HG02840 (cell line): ENCODE measurements at regions not wholly inside any gene's neighbourhood (a gene's known extent, or its start where the extent isn't known, plus 50 kb on each side); places are given as distances from the start of the nearest gene placed in this dataset.
A peak's percentile ranks its signal among the peaks of the same experiment; 100 is the strongest.
"Not testable (repeated sequence)": the region's sequence is repeated elsewhere in the genome, so short reads cannot be mapped to it uniquely, and the experiment has no call there.

Experiments used
- ATAC-seq: cut with Tn5 transposase; IDR thresholded peaks from one replicate; pipeline ENCODE4 v1.9.1; 2021; ENCODE audit warnings: mild to moderate bottlenecking, moderate library complexity, moderate number of reproducible peaks; ENCODE audit not compliant: unreplicated experiment, low FRiP score

DNA sequence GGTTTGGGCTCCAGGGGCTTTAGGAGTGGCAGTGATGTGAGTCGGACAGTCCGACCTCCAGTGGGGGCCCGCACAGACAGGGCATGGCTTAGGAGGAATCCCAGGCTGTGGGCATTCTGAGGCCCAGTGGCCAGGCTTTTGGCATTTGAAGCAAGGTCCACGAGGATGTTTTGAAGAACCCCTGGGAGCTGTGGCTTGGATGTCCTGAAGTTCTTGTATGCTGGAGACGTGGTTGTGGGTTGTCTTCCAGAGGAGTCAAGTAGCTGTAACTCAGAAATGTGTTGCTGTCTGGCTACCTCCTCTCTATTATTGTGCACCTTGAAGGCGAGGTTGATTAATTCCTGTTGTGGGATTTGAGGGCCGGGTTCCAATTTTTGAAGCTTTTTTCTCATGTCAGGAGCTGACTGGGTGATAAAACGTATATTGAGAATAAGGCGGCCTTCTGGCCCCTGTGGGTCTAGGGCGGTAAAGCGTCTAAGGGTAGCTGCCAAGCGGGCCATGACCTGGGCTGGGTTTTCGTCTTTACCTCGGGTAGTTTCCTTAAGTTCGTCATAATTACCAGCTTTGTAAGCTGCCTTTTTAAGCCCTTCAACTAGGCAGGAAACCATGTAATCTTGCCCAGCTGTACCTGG is 67.3 kb upstream of the EZR start:
- not testable (repeated sequence) for ATAC-seq

- not testable (repeated sequence) for ATAC-seq
Measured at GRCh38 chr6:158881884-158882283, 62.7 kb upstream of the EZR start.

DNA sequence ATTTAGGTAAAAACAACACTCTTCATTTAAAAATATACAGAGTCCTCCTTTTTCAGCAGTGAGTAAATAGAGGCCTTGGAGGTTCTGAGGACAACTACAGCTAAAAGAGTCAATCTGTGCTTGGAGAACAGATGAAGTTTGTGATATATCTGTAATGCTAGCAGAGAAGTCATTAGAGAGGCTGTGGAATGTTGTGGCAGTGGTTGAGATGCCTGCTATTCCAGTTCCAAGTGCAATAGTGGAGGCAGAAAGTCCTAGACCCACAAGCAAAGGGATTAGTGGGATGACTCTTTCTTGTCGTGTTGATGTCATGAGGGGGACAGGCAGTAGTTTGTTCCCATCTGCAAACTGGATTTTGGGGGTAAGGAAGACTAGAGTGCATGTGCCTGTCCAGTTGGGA is 62.1 kb upstream of the EZR start:
- not testable (repeated sequence) for ATAC-seq

DNA sequence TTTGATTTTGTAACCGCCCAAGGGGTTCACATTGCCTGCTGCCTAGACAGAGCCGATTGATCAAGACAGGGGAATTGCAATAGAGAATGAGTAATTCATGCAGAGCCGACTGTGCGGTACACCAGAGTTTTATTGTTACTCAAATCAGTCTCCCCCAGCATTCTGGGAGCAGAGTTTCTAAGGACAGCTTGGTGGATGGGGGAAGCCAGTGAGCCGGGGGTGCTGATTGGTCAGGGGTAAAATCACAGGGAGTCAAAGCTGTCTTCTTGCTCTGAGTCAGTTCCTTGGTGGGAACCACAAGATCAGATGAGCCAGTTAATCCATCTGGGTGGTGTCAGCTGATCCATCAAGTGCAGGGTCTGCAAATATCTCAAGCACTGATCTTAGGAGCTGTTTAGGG is 60.0 kb upstream of the EZR start:
- ATAC-seq, result no peak

- no peak for ATAC-seq
Measured at GRCh38 chr6:158877716-158878115, 58.5 kb upstream of the EZR start.

DNA sequence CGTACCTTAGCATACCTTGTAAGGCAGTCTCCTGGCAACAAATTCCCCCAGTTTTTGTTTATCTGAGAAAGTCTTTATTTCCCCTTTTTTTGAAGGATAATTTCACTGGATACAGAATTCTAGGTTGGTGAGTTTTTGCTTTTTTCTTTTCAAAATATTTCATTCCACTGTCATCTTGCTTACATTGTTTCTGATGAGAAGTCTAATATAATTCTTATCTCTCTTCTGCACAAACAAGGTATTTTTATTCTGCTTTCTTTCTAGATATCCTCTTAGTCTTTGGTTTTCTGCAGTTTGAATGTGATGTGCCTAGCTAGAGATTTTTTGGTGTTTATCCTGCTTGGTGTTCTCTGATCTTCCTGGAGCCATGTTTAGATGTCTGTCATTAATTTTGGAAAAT is 57.7 kb upstream of the EZR start:
- ATAC-seq, result no peak

DNA sequence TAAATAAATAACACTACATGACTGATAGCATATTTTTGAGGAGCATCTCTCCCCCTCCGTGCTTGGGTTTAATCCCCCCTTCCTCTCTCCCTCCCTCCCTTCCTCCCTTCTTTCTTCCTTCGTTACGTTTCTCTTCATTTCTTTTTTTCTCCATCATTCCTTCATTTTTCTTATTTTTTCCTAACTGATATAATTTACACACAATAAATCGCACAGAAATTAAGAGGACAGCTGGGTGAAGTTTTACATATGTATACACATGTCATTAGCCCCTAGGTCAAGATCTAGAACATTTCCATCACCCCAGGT is 51.4 kb upstream of the EZR start:
- ATAC-seq, result no peak

GRCh38 chr6:158869826-158870648 is 50.9 kb upstream of the EZR start:
- ATAC-seq, result peak; percentile 95

DNA sequence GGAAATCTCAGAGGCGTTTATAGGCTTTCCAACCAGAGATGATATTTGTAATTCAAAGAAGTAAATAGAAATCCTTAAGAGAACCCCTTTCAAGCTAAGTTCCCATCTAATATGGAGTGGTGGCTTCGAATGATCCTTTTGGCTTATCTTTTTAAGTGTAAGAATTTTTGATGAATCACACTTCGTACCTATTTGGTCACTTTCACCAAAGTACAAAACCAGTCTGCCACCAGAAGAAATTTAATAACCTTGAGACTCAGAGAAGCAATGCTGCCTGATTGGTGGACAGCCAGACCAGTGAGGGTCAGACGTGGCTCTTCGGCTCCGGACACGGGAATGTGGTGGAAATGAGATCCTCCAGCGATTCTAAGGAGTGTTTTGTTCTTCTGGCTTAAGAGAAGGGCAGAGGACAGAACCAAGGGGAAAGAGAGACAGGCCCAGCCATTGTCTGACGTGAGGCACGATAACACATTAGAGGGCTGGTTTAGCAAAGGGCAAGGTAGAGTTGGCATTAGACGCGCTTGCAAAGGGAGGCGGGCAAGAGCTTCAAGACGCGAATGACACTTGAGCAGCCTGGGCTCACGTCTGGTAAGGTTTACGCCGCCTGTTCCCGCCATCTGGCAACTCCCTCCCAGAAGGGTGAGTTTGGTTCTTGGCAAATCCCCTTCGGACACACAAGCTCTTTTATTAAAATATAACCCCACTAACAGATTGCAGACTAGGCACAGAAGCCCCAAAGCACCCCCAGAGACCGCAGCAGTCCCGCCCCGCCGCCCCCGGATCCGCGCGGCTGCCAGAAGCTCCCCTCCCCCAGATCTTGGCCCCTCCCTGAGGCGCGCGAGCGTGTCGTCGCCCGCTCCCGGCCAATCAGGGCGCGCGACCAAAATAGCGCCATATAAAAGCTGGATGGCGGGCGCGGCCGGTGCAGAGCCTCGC is 50.0 kb upstream of the EZR start:
- peak; percentile 7 for ATAC-seq
